Endodermal cell (in vitro differentiated cells): ENCODE measurements at regions not wholly inside any gene's neighbourhood (a gene's known extent, or its start where the extent isn't known, plus 50 kb on each side); places are given as distances from the start of the nearest gene placed in this dataset.

Experiments
- DNase-seq: peaks from one replicate; pipeline ENCODE4 v3.0.0-alpha.2; 2017
- H3K27ac ChIP-seq: 2 replicates; pipeline ENCODE4 v1.5.1; 2013; ENCODE audit warnings: mild to moderate bottlenecking, low read depth, low read length, moderate library complexity
- H3K27me3 ChIP-seq: 2 replicates; pipeline ENCODE4 v1.6.1; 2013; ENCODE audit warnings: mild to moderate bottlenecking, low read length, moderate library complexity; ENCODE audit not compliant: insufficient read depth, control insufficient read depth, poor library complexity, severe bottlenecking
- H3K36me3 ChIP-seq: 2 replicates; pipeline ENCODE4 v1.7.0; 2013; ENCODE audit warnings: mild to moderate bottlenecking, low read length, moderate library complexity; ENCODE audit not compliant: control insufficient read depth, insufficient read depth
- H3K4me1 ChIP-seq: one replicate; pipeline ENCODE4 v1.7.0; 2013; ENCODE audit warnings: low read length; ENCODE audit not compliant: control insufficient read depth, insufficient read depth
- H3K4me3 ChIP-seq: 2 replicates; pipeline ENCODE4 v1.5.1; 2013; ENCODE audit warnings: mild to moderate bottlenecking, low read length, moderate library complexity
- H3K9ac ChIP-seq: 2 replicates; pipeline ENCODE4 v1.6.1; 2013; ENCODE audit warnings: mild to moderate bottlenecking, low read length, moderate library complexity; ENCODE audit not compliant: poor library complexity, severe bottlenecking; ENCODE audit errors: extremely low read depth
- H3K9me3 ChIP-seq: 2 replicates; pipeline ENCODE4 v1.6.1; 2013; ENCODE audit warnings: mild to moderate bottlenecking, low read length, moderate library complexity; ENCODE audit not compliant: control insufficient read depth
- H3K27ac Mint-ChIP-seq: 2 replicates; pipeline ENCODE4 v1.8.0; 2020; ENCODE audit warnings: mixed read lengths
- H3K27me3 Mint-ChIP-seq: 2 replicates; pipeline ENCODE4 v1.8.0; 2021; ENCODE audit warnings: mild to moderate bottlenecking, mixed read lengths; ENCODE audit not compliant: insufficient read depth
- H3K36me3 Mint-ChIP-seq: 2 replicates; pipeline ENCODE4 v1.8.0; 2020; ENCODE audit warnings: low read depth, mixed read lengths
- H3K4me1 Mint-ChIP-seq: 2 replicates; pipeline ENCODE4 v1.8.0; 2020; ENCODE audit warnings: mixed read lengths
- H3K4me3 Mint-ChIP-seq: 2 replicates; pipeline ENCODE4 v1.8.0; 2020; ENCODE audit warnings: mild to moderate bottlenecking, moderate library complexity, mixed read lengths
- H3K9me3 Mint-ChIP-seq: 2 replicates; pipeline ENCODE4 v1.8.0; 2020; ENCODE audit warnings: mild to moderate bottlenecking, mixed read lengths
- WGBS, 2 experiments: methylation state at CpG; one replicate each; pipeline versions ENCODE4 v1.1.5 to v1.1.7; 2013; ENCODE audit warnings: missing lambda C conversion rate in 2 of 2, mixed read lengths in 1 of 2; ENCODE audit not compliant: insufficient coverage in 1 of 2, insufficient read length in 1 of 2; 5-methylcytosine and 5-hydroxymethylcytosine counted together
- TF ChIP-seq, protein P1 (sequence below): fragments of 200-600 bp; sonication (generic); conservative IDR thresholded peaks from 2 replicates; pipeline ENCODE4 v1.5.0; 2021; ENCODE audit warnings: antibody characterized with exemption, mild to moderate bottlenecking

DNA sequence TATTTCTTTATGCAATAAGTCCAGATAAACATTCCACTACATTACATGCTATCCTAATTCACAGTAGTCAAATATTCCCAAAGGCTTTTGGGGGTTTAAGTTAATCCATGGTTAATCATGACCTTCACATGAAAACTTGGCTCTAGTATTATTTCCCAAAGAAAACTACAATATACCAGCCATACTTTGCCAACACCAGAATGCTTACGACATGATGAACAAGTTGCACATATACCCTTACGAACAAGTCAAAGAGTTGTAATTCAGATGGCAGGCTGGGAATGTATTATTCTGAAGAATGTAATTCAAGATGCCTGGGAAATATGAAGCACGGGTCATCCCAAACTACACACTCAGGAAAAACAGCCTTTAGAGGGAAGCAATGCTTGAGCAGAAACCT is 499.6 kb downstream of the PPARGC1A start:
- no peaks in the 10 kb centered on the region for H3K36me3 ChIP-seq
- no peak overlapping the region for H3K4me3 Mint-ChIP-seq
- no peaks in the 10 kb centered on the region for H3K27me3 Mint-ChIP-seq
- H3K27ac ChIP-seq = no peak overlapping the region
- WGBS, 2 experiments = 100% methylated on average over 3 of the region's 3 CpGs; no CpG with 5 or more reads in 1 of the 2 experiments
- no peaks in the 10 kb centered on the region for H3K4me1 Mint-ChIP-seq
- no peak for DNase-seq
- H3K4me3 ChIP-seq = no peak overlapping the region
- H3K9me3 Mint-ChIP-seq = peaks cover 11% of the 10 kb centered on the region
- TF ChIP-seq, protein P1, sequence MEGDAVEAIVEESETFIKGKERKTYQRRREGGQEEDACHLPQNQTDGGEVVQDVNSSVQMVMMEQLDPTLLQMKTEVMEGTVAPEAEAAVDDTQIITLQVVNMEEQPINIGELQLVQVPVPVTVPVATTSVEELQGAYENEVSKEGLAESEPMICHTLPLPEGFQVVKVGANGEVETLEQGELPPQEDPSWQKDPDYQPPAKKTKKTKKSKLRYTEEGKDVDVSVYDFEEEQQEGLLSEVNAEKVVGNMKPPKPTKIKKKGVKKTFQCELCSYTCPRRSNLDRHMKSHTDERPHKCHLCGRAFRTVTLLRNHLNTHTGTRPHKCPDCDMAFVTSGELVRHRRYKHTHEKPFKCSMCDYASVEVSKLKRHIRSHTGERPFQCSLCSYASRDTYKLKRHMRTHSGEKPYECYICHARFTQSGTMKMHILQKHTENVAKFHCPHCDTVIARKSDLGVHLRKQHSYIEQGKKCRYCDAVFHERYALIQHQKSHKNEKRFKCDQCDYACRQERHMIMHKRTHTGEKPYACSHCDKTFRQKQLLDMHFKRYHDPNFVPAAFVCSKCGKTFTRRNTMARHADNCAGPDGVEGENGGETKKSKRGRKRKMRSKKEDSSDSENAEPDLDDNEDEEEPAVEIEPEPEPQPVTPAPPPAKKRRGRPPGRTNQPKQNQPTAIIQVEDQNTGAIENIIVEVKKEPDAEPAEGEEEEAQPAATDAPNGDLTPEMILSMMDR = no peak
- H3K36me3 Mint-ChIP-seq = no peaks in the 10 kb centered on the region
- peaks cover 10% of the 10 kb centered on the region for H3K9me3 ChIP-seq
- no peaks in the 10 kb centered on the region for H3K27me3 ChIP-seq
- H3K27ac Mint-ChIP-seq = no peak overlapping the region
- H3K4me1 ChIP-seq = no peaks in the 10 kb centered on the region
- no peak overlapping the region for H3K9ac ChIP-seq

DNA sequence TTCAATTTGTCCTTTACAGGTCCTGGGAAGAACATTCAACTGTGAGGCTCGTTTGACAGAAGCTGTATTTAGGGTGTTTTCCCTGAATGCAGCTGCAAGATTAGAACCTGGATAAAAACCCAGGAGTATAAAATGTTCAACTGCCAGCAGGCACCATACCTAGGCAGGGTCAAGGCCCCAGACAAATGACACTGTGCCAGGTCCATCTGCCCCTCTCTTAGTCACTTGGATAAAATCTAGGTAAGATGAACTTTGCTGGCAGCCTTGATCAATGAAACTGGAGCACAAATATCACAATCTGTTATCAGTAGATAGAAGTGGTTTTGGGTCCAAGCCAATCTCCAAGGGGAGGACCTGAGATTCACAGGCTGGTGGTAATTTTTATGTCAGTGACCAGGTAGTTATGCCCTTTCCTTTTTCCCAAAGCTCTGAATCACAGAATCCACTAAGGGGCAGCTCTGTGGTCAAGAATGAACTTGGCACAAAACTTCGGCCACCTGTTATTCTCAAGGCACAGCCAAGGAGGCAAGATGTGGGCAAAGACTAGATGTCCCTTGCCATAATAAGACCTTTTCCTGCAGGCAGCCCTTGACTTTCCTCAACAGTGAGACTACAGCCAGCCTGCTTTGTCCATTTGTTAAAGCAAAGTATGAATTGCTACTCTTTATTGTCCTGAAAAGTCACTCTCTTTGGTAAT is 501.0 kb downstream of the PPARGC1A start:
- H3K9ac ChIP-seq = no peak overlapping the region
- DNase-seq = no peak
- H3K27ac Mint-ChIP-seq = no peak overlapping the region
- WGBS, 2 experiments = 90 to 100% methylated on average over 1 to 2 of the region's 2 CpGs
- H3K9me3 ChIP-seq = peaks cover 4% of the 10 kb centered on the region
- no peaks in the 10 kb centered on the region for H3K36me3 Mint-ChIP-seq
- H3K9me3 Mint-ChIP-seq = peaks cover under 1% of the 10 kb centered on the region
- no peaks in the 10 kb centered on the region for H3K4me1 Mint-ChIP-seq
- no peak overlapping the region for H3K4me3 Mint-ChIP-seq
- TF ChIP-seq, protein P1 = no peak
- no peak overlapping the region for H3K4me3 ChIP-seq
- H3K27me3 Mint-ChIP-seq = no peaks in the 10 kb centered on the region
- no peaks in the 10 kb centered on the region for H3K27me3 ChIP-seq
- no peaks in the 10 kb centered on the region for H3K4me1 ChIP-seq
- H3K36me3 ChIP-seq = no peaks in the 10 kb centered on the region
- no peak overlapping the region for H3K27ac ChIP-seq

DNA sequence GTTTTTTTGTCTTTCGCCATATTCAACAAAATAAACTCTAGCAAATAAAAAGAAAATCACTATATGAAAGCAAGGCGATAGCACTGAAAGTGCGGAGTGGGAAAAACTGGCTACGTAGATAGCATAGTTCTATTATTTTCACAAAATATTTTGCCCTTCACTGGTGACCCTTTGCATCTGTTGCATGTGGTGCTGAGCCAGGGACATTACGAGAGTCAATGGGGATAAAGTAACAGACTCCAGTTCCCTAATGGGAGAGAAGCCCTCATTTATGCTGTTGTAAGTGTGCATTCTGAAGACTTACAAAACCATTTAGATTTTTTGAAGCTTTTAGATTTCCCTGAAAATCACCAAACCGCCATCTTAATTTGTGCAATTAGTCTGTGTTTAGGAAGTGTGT is 501.6 kb downstream of the PPARGC1A start:
- Histone ChIP-seq H3K9ac (no peak overlapping the region), H3K4me3 (no peak overlapping the region), H3K4me1 (no peaks in the 10 kb centered on the region), H3K9me3 (no peaks in the 10 kb centered on the region), H3K27ac (no peak overlapping the region), H3K27me3 (no peaks in the 10 kb centered on the region), H3K36me3 (no peaks in the 10 kb centered on the region)
- H3K27ac Mint-ChIP-seq = no peak overlapping the region
- no peak overlapping the region for H3K4me3 Mint-ChIP-seq
- H3K36me3 Mint-ChIP-seq = no peaks in the 10 kb centered on the region
- no peaks in the 10 kb centered on the region for H3K9me3 Mint-ChIP-seq
- no peaks in the 10 kb centered on the region for H3K27me3 Mint-ChIP-seq
- WGBS, 2 experiments = 94 to 97% methylated on average over 4 to 6 of the region's 6 CpGs
- no peaks in the 10 kb centered on the region for H3K4me1 Mint-ChIP-seq
- TF ChIP-seq, protein P1 = no peak
- DNase-seq = no peak
